LNCAP (cell line): ENCODE measurements at regions not wholly inside any gene's neighbourhood (a gene's known extent, or its start where the extent isn't known, plus 50 kb on each side); places are given as distances from the start of the nearest gene placed in this dataset.

Source experiments
- TF ChIP-seq, protein P1 (sequence below): fragments of 450-650 bp; IDR thresholded peaks from 2 replicates; pipeline ENCODE4 v1.5.1; 2017; ENCODE audit warnings: mild to moderate bottlenecking

DNA sequence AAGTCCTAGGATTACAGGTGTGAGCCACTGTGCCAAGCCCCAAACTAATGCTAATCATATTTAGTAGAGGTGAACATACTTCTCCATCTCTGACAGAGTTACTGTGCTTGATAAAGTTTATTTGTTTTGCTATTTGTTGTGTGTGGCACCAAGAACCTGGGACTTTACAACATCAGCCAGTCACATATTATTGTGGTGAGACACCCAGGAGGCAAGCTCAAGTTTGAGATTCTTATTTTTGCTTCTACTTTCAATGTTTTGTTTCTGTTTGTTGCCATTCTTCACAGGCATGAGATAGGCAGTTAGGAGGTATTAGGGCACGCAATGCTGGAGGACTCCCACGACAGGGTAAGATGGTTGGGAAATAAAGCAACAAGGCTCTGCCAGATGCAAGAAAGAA lies 346.6 kb downstream of the RPS4Y2 start:
- TF ChIP-seq, protein P1, sequence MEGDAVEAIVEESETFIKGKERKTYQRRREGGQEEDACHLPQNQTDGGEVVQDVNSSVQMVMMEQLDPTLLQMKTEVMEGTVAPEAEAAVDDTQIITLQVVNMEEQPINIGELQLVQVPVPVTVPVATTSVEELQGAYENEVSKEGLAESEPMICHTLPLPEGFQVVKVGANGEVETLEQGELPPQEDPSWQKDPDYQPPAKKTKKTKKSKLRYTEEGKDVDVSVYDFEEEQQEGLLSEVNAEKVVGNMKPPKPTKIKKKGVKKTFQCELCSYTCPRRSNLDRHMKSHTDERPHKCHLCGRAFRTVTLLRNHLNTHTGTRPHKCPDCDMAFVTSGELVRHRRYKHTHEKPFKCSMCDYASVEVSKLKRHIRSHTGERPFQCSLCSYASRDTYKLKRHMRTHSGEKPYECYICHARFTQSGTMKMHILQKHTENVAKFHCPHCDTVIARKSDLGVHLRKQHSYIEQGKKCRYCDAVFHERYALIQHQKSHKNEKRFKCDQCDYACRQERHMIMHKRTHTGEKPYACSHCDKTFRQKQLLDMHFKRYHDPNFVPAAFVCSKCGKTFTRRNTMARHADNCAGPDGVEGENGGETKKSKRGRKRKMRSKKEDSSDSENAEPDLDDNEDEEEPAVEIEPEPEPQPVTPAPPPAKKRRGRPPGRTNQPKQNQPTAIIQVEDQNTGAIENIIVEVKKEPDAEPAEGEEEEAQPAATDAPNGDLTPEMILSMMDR, result no peak

DNA sequence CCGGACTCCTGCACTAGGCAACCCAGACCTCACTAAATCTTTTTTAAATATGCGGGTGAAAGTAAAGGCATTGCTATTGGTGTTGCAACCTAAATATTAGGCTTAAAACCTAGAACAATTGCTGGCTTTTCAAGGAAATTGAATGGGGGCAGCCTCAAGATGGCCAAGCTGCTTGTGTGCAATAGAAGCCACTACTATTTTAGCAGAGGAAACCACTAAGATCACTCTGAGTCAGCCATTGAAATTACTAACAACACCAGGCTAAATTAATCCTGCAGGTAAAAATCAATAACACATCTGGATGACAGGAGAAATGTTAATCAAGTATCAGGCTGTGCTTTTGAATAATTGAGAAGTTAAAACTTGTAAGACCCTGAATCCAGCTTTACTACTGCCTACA lies 348.0 kb downstream of the RPS4Y2 start:
- TF ChIP-seq, protein P1, result no peak

DNA sequence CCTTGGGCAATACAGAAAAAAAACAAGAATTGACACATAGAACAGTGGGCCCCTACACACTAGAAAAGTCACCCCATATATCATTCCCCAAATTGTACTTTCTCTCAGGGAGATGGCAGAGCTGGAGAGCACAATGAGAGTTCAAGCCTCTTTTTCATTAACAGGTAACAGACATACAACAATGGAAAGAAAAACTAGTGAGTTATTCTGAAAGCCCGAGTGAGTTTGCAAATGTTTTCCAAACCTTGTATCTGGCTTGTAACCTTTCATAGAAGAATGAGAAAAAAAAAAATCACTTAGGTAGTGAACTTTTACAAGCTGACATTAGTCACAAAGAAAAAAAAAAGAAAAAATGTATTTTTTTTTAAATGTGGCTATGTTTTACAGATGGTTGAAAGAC lies 349.6 kb downstream of the RPS4Y2 start:
- TF ChIP-seq, protein P1, result no peak

DNA sequence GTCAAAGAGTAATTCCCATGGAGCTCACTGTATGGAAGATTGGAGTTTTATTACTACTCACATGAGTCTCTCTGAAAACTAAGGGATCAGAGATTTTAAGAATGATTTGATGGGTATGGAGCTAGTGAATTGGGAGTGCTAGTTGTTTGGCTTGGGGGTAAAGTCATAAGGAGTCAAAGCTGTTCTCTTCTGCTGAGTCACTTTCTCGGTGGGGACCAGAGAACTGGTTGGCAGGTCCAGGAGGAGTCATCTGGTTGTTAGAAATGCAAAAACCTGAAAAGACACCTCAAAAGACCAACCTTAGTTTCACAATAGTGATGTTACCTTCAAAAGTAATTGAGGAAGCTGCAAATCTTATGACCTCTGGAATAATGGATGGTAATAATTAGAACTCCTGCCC lies 355.4 kb downstream of the RPS4Y2 start:
- TF ChIP-seq, protein P1, result no peak

DNA sequence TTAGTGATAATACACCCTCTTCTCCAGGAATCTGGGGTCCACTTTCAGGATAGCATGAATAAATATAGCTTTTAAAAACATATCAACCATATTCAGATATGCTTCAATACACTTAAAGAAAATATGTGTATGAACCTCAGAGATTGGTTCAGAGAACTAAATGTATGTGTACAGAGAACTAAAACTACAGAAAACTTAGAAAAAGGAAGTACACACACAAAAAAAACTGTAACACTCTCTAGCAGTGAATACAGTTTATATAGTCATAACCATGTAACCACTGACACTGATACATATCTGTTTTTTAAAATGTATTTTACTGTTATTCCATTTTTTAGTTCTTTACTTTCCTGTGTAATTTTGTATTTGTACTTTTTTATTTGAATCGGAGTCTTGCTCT lies 365.2 kb downstream of the RPS4Y2 start:
- TF ChIP-seq, protein P1, result no peak

DNA sequence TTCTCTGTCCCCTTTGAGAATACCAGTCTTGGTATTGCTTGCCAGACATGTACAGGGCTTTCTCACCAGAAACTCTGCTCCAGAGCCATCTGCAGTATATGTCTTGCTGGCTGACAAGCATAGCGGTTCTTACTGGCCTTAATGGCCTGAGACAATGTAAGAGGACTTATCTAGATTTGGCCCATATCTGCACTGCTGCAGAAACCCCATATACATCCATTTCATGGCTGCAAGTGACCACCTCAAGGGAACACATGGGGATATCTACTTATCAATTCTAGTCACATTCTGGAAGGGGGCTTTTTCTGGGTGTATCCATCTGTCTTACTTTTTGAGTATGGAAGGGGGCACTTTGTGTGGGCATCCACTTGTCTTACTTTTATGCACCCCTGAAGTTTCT lies 375.5 kb upstream of the RBMY1B start:
- TF ChIP-seq, protein P1, result no peak

DNA sequence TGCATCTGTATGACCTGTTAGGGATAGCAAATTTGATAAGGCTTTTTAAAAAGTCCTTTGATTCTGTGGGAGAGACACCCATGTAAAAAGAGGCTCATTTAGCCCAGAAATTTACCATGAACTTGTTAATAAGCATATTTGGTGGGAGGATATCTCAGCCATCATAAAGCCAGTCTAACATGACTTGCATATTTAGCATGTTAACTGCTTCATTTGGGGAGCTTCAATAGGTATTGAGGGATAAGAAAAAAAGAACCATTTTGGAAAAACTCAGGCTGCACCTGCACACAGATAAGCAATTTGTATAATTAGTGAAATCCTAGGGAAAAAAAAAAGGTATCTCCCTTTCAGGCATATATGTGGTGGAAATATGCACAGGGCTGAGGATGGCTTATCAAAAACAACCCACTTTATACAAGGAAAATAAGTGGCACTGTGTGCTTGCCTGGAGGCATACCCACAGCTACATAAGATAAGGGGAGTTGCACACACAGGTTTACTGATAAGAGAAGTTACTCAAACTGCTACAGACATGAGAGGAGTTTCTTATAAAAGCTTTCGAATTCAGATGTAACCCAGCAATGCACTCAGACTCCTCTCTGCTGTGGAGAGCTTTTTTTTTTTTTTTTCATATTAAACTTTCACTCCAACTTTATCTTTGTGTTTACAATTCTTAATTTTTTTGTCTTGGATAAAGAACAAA lies 372.9 kb upstream of the RBMY1B start:
- TF ChIP-seq, protein P1, result no peak

DNA sequence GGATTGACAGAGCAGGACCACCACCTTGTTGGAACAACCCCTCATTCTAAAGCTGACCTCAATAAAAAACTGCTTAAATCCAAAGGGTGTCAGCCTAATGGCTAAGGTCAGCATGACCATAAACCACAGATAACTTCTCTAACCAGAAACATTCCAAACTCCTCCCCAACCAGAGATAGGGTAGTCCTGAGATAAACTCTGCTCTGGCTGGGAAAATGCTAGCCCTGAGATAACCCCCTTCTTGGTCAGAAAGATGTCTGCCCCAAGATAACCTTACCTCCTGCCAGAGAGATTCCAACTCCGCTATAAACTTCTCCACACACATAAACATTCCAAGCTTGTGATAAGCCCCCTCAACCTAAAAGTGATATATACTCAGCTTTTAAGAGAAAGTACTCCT lies 364.8 kb upstream of the RBMY1B start:
- TF ChIP-seq, protein P1, result no peak
